Neural cell (in vitro differentiated cells): ENCODE measurements at regions not wholly inside any gene's neighbourhood (a gene's known extent, or its start where the extent isn't known, plus 50 kb on each side); places are given as distances from the start of the nearest gene placed in this dataset.

Experiments used
- H2AFZ ChIP-seq: fragments of 200-600, 300-800 bp; sonication (generic), shearing (Covaris generic); 2 replicates; pipeline ENCODE4 v1.6.0; 2014; ENCODE audit warnings: low read depth, mild to moderate bottlenecking, antibody characterized with exemption, low read length, moderate library complexity
- H3F3A ChIP-seq: fragments of 200-600 bp; shearing (Covaris generic); 2 replicates; pipeline ENCODE4 v1.6.1; 2016; ENCODE audit warnings: mild to moderate bottlenecking, moderate library complexity, mixed read lengths, antibody characterized with exemption, low read length; ENCODE audit not compliant: insufficient read depth, poor library complexity, severe bottlenecking
- H3K27ac ChIP-seq: fragments of 200-600, 300-800 bp; sonication (generic), shearing (Covaris generic); 2 replicates; pipeline ENCODE4 v1.5.1; 2014; ENCODE audit warnings: mild to moderate bottlenecking, low read length, moderate library complexity
- H3K27me3 ChIP-seq: fragments of 300-800, 200-600 bp; sonication (generic), shearing (Covaris generic); 2 replicates; pipeline ENCODE4 v1.6.0; 2014; ENCODE audit warnings: mild to moderate bottlenecking, low read depth, low read length, moderate library complexity; ENCODE audit not compliant: insufficient read depth
- H3K36me3 ChIP-seq: fragments of 300-800, 200-600 bp; sonication (generic), shearing (Covaris generic); 2 replicates; pipeline ENCODE4 v1.5.1; 2014; ENCODE audit warnings: mild to moderate bottlenecking, antibody characterized with exemption, low read length, moderate library complexity; ENCODE audit not compliant: insufficient read depth
- H3K4me2 ChIP-seq: fragments of 300-800, 200-600 bp; sonication (generic), shearing (Covaris generic); 2 replicates; pipeline ENCODE4 v1.6.0; 2014; ENCODE audit warnings: mild to moderate bottlenecking, low read length
- H3K4me3 ChIP-seq: fragments of 300-800, 200-600 bp; sonication (generic), shearing (Covaris generic); 2 replicates; pipeline ENCODE4 v1.5.1; 2014; ENCODE audit warnings: mild to moderate bottlenecking, low read length, moderate library complexity
- H3K79me2 ChIP-seq: fragments of 200-600 bp; shearing (Covaris generic); replicated peaks from 2 replicates; pipeline ENCODE4 v1.6.0; 2014; ENCODE audit warnings: mild to moderate bottlenecking, low read length, moderate library complexity; ENCODE audit not compliant: insufficient read depth
- H3K9ac ChIP-seq: fragments of 300-800, 200-600 bp; sonication (generic), shearing (Covaris generic); 2 replicates; pipeline ENCODE4 v1.6.1; 2016; ENCODE audit warnings: mild to moderate bottlenecking, low read length, mixed read lengths
- H3K9me2 ChIP-seq: fragments of 200-600 bp; shearing (Covaris generic); 2 replicates; pipeline ENCODE4 v1.6.1; 2016; ENCODE audit warnings: mild to moderate bottlenecking, low read length, mixed read lengths; ENCODE audit not compliant: insufficient read depth
- H3K9me3 ChIP-seq: fragments of 200-600, 300-800 bp; sonication (generic), shearing (Covaris generic); 2 replicates; pipeline ENCODE4 v1.6.1; 2016; ENCODE audit warnings: mild to moderate bottlenecking, mixed run types, low read length, moderate library complexity, mixed read lengths
- H4K20me1 ChIP-seq: fragments of 200-600 bp; shearing (Covaris generic); 2 replicates; pipeline ENCODE4 v1.6.1; 2016; ENCODE audit warnings: mild to moderate bottlenecking, mixed run types; ENCODE audit not compliant: insufficient read depth
- CTCF ChIP-seq: fragments of 450-650 bp; IDR thresholded peaks from 2 replicates; pipeline ENCODE4 v1.5.1; 2014; ENCODE audit warnings: antibody characterized with exemption, mild to moderate bottlenecking, moderate library complexity; ENCODE audit not compliant: poor library complexity, severe bottlenecking
- EP300 ChIP-seq: fragments of 450-650 bp; conservative IDR thresholded peaks from 2 replicates; pipeline ENCODE4 v1.6.1; 2014; ENCODE audit warnings: antibody characterized with exemption, mild to moderate bottlenecking, moderate library complexity; ENCODE audit not compliant: poor library complexity, severe bottlenecking
- EZH2 ChIP-seq: fragments of 200-600, 300-800 bp; shearing (Covaris generic), sonication (generic); IDR thresholded peaks from 2 replicates; pipeline ENCODE4 v1.6.1; 2014; ENCODE audit warnings: antibody characterized with exemption, low read length, borderline replicate concordance, mild to moderate bottlenecking; ENCODE audit not compliant: insufficient read depth, poor library complexity, severe bottlenecking
- MXI1 ChIP-seq: fragments of 450-650 bp; conservative IDR thresholded peaks from 2 replicates; pipeline ENCODE4 v1.6.1; 2014; ENCODE audit warnings: antibody characterized with exemption, mild to moderate bottlenecking; ENCODE audit not compliant: poor library complexity, severe bottlenecking
- POLR2AphosphoS5 ChIP-seq: IDR thresholded peaks from 2 replicates; pipeline ENCODE4 v1.6.1; 2012
- RAD21 ChIP-seq: fragments of 450-650 bp; conservative IDR thresholded peaks from 2 replicates; pipeline ENCODE4 v1.6.1; 2014; ENCODE audit warnings: antibody characterized with exemption, mild to moderate bottlenecking, moderate library complexity
- REST ChIP-seq: IDR thresholded peaks from 2 replicates; pipeline ENCODE4 v1.6.1; 2012; ENCODE audit warnings: borderline replicate concordance
- SMC3 ChIP-seq: fragments of 450-650 bp; conservative IDR thresholded peaks from 2 replicates; pipeline ENCODE4 v1.6.1; 2014; ENCODE audit warnings: antibody characterized with exemption, mild to moderate bottlenecking, moderate library complexity; ENCODE audit not compliant: poor library complexity
- TAF1 ChIP-seq: IDR thresholded peaks from 2 replicates; pipeline ENCODE4 v1.6.1; 2012; ENCODE audit warnings: low read depth

- Histone ChIP-seq H3F3A (no peaks in the 10 kb centered on the region), H3K9me3 (no peaks in the 10 kb centered on the region), H3K9ac (no peak overlapping the region), H3K4me3 (no peak overlapping the region), H3K9me2 (no peaks in the 10 kb centered on the region), H3K27me3 (no peaks in the 10 kb centered on the region), H3K27ac (no peak overlapping the region), H2AFZ (no peak overlapping the region), H4K20me1 (no peaks in the 10 kb centered on the region), H3K36me3 (no peaks in the 10 kb centered on the region), H3K4me2 (no peak overlapping the region), H3K79me2 (no peaks in the 10 kb centered on the region)
- TF ChIP-seq EP300: peak; percentile 60
- peak; percentile 13 for TF ChIP-seq POLR2AphosphoS5
- TF ChIP-seq EZH2: no peak
These were observed 952.4 kb upstream of the TENM4 start for GRCh38 chr11:80393210-80393609.

GRCh38 chr11:80390505-80390904 is 949.7 kb upstream of the TENM4 start:
- no peak overlapping the region for H3K27ac ChIP-seq
- TF ChIP-seq EP300 (peak; percentile 100), POLR2AphosphoS5 (peak; percentile 74), SMC3 (peak; percentile 18), TAF1 (no peak), MXI1 (no peak), EZH2 (no peak), RAD21 (no peak)
- H3K36me3 ChIP-seq: no peaks in the 10 kb centered on the region
- no peaks in the 10 kb centered on the region for H3K79me2 ChIP-seq
- H3K27me3 ChIP-seq: no peaks in the 10 kb centered on the region
- no peak overlapping the region for H2AFZ ChIP-seq
- H3K4me2 ChIP-seq: no peak overlapping the region
- H3F3A ChIP-seq: no peaks in the 10 kb centered on the region
- no peaks in the 10 kb centered on the region for H3K9me3 ChIP-seq
- no peak overlapping the region for H3K4me3 ChIP-seq
- no peak overlapping the region for H3K9ac ChIP-seq
- no peaks in the 10 kb centered on the region for H3K9me2 ChIP-seq
- H4K20me1 ChIP-seq: no peaks in the 10 kb centered on the region

GRCh38 chr11:80388536-80388935 is 947.7 kb upstream of the TENM4 start:
- Histone ChIP-seq H3K9ac (no peak overlapping the region), H3K4me3 (no peak overlapping the region), H3K36me3 (no peaks in the 10 kb centered on the region), H3F3A (no peaks in the 10 kb centered on the region), H3K27me3 (no peaks in the 10 kb centered on the region), H3K9me2 (no peaks in the 10 kb centered on the region), H3K4me2 (no peak overlapping the region), H3K9me3 (no peaks in the 10 kb centered on the region), H2AFZ (no peak overlapping the region), H3K27ac (no peak overlapping the region), H4K20me1 (no peaks in the 10 kb centered on the region), H3K79me2 (no peaks in the 10 kb centered on the region)
- TF ChIP-seq RAD21 (no peak), MXI1 (no peak), EP300 (no peak), POLR2AphosphoS5 (no peak), REST (no peak), SMC3 (no peak), TAF1 (no peak), CTCF (no peak), EZH2 (no peak)
